Coronary artery (tissue), 2 donors: ENCODE measurements at regions not wholly inside any gene's neighbourhood (a gene's known extent, or its start where the extent isn't known, plus 50 kb on each side); places are given as distances from the start of the nearest gene placed in this dataset.
"Not testable (repeated sequence)": the region's sequence is repeated elsewhere in the genome, so short reads cannot be mapped to it uniquely, and the experiment has no call there.

Experiments used
- DNase-seq: peaks from one replicate; pipeline ENCODE4 v3.0.0-alpha.2; 2017; ENCODE audit warnings: low spot score
- H3K27ac ChIP-seq, 2 donors: fragments of 200-600 bp; sonication (generic); one replicate each; pipeline ENCODE4 v1.5.1; 2016 to 2019
- H3K4me3 ChIP-seq: fragments of 200-600 bp; sonication (generic); 2 replicates; pipeline ENCODE4 v1.5.1; 2016; ENCODE audit warnings: mild to moderate bottlenecking, moderate library complexity
- TF ChIP-seq, protein P1 (sequence below): fragments of 200-600 bp; sonication (generic); IDR thresholded peaks from one replicate; pipeline ENCODE4 v1.5.1; 2019; ENCODE audit warnings: antibody characterized with exemption

DNA sequence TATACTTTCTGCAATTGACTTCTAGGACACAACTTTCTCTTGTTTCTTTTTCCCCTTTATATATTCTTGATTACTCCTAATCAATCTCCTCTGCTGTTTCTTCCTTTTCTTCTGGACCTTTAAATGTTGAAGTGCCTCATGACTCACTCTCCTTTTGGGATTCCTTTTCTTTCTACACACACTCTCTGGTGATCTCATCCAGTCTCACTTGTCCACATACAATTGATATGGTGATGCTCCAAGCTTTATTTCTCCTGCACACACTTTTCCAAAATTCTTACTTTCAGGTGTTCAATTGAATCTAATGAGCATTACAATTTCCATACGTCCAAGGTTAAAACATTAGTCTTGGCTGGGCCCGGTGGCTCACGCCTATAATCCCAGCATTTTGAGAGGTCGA is 794.8 kb upstream of the EPHA5 start:
- TF ChIP-seq, protein P1, sequence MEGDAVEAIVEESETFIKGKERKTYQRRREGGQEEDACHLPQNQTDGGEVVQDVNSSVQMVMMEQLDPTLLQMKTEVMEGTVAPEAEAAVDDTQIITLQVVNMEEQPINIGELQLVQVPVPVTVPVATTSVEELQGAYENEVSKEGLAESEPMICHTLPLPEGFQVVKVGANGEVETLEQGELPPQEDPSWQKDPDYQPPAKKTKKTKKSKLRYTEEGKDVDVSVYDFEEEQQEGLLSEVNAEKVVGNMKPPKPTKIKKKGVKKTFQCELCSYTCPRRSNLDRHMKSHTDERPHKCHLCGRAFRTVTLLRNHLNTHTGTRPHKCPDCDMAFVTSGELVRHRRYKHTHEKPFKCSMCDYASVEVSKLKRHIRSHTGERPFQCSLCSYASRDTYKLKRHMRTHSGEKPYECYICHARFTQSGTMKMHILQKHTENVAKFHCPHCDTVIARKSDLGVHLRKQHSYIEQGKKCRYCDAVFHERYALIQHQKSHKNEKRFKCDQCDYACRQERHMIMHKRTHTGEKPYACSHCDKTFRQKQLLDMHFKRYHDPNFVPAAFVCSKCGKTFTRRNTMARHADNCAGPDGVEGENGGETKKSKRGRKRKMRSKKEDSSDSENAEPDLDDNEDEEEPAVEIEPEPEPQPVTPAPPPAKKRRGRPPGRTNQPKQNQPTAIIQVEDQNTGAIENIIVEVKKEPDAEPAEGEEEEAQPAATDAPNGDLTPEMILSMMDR = no peak
- no peak for DNase-seq
- H3K27ac ChIP-seq = no peak overlapping the region
- H3K4me3 ChIP-seq = no peak overlapping the region

DNA sequence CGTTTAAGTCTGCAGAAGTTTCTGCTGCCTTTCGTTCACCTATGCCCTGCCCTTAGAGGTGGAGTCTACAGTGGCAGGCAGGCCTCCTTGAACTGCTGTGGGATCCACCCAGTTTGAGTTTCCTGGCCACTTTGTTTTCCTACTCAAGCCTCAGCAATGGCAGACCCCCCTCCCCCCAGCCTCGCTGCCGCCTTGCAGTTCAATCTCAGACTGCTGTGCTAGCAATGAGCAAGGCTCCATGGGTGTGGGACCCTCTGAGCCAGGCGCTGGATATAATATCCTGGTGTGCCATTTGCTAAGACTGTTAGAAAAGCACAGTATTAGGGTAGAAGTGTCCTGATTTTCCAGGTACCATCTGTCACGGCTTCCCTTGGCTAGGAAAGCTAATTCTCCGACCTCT is 792.6 kb upstream of the EPHA5 start:
- H3K4me3 ChIP-seq, DNase-seq, H3K27ac ChIP-seq: not testable (repeated sequence)

DNA sequence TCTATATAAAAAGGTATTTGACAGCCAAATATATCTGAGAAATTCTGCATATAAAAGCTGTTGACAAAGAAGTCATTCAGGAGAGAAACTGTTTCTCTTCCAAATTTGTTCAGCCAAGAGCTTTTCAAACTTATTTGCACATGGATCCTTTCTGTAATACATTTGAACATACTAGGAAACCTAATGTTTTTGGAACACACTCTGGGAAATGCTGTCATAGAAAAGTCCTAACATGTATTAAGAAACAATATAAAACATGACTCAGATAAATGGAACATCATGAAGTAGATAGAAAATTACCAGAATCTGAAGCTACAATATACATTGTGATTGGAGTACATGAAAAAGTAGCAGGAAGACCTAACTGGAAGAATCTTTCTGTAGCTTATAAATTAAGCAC is 781.5 kb upstream of the EPHA5 start:
- Histone ChIP-seq H3K27ac (no peak overlapping the region), H3K4me3 (no peak overlapping the region)
- TF ChIP-seq, protein P1 = no peak
- no peak for DNase-seq

DNA sequence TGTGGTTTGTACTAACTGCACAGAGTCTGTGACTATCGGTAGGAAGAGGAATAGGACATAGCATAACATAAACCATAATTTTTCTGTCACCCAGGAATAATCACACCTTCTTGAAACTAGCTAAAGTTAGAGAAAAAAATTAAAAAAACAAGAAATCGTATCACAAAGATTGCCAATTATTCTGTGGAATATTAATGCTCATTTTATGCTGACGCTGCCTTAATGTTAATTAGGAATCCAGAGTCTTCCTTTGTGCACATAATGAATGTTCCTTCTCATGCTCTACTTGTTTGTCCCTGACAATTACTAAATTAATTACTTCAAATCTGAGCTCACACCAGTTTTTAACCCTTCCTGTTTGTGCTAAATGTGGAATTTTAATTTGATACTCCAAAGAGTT is 772.7 kb upstream of the EPHA5 start:
- no peak for DNase-seq
- Histone ChIP-seq H3K27ac (no peak overlapping the region), H3K4me3 (no peak overlapping the region)
- TF ChIP-seq, protein P1 = no peak

DNA sequence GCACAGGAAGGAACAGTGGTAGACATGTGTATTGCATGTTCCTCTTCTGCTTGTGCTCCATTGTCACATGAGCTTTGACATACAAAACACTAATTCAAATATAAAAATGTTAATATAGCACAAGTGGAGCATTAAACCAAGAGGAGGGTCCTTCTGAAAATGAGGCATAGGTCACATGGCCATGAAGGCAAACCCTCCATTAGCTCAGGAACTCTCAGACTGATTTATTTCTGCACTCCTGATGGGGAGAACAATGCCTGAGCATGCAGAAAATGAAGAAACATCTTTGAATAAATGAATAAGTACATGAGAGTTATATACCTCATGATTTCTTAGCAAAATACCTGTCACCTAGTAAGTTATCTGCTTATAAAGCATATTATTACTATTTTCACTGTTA is 769.2 kb upstream of the EPHA5 start:
- no peak overlapping the region for H3K4me3 ChIP-seq
- no peak overlapping the region for H3K27ac ChIP-seq

DNA sequence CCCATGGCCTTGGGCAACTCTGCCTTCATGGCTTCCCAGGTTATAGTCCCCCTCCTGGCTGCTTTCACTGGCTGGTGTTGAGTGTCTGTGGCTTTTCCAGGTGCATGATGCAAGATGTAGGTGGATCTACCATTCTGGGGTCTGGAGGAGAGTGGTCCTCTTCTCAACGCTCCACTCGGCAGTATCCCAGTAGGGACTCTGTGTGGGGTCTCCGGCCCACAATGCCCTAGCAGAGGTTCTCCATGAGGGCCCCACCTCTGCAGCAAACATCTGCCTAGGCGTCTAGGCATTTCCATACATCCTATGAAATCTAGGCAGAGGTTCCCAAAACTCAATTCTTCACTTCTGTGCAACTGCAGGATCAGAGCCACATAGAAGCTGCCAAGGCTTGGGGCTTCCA is 763.4 kb upstream of the EPHA5 start:
- Histone ChIP-seq H3K4me3 (no peak overlapping the region), H3K27ac (no peak overlapping the region)
- TF ChIP-seq, protein P1 = no peak
- no peak for DNase-seq

More for the DNA sequence above, 769.2 kb upstream of the EPHA5 start:
- no peak for DNase-seq
- TF ChIP-seq, protein P1 = no peak

DNA sequence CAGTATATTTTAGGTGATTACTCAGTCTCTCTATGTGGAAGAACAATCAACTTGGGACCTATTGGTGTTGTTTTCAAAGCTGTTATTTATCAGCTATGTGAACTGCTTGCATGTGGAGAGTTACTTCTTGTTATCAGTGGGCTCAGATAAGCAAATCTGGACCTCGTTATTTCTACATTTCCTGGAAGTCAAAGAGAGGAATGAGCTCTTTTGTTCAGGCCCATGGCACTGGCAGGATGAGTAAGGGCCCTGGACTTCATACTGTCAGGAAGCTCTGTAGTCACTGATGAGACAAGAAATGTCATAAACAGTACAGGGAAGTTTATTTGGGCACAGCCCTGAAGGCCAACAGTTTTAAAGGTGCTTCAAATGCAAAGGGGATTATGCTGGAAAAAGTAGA is 760.6 kb upstream of the EPHA5 start:
- DNase-seq = no peak
- H3K4me3 ChIP-seq = no peak overlapping the region
- TF ChIP-seq, protein P1 = no peak
- H3K27ac ChIP-seq = no peak overlapping the region

DNA sequence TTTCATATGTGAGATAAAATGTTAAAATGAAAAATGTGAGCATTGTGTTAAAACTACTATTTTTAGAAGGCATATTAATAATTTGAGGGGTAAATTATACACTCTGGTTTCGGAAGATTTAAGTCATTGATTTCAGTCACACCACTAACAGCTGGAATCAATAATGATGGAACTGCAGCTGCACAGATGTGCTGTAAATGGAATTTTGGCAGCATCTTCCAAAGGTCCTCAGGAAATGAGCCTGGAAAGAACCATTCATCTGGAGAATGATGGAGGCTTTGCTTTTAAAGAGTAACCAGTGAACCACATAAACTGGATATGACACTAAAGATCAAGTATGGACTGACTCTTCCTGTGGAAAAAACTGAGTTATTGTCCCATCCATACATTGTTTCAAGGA is 759.0 kb upstream of the EPHA5 start:
- no peak for DNase-seq
- TF ChIP-seq, protein P1 = no peak
- no peak overlapping the region for H3K4me3 ChIP-seq
- no peak overlapping the region for H3K27ac ChIP-seq
